Islet precursor cell (in vitro differentiated cells): ENCODE measurements at regions not wholly inside any gene's neighbourhood (a gene's known extent, or its start where the extent isn't known, plus 50 kb on each side); places are given as distances from the start of the nearest gene placed in this dataset.
A peak's percentile ranks its signal among the peaks of the same experiment; 100 is the strongest.

Source experiments
- DNase-seq: peaks from one replicate; pipeline ENCODE4 v3.0.0-alpha.2; 2018

- DNase-seq = peak; percentile 64
Measured at GRCh38 chr3:34260271-34261000, 462.0 kb downstream of the PDCD6IP start.

DNA sequence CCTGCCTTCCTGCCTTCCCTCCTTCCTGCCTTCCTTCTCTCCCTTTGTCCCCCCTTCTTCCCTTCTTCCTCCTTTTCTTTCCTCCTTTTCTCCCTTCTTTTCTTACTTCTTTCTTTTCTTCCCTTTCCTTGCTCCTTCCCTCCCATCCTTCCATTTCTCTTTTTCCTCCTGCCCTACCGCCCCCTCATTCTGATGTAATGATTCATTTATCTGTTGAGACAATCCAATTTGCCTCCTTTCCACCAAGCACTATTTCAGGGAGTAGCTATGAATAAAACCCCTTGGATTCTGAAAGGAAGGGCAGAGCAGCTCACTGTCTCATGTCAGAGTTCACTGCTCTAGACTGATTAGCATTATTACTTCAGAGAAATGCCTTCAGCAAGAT lies 462.6 kb downstream of the PDCD6IP start:
- DNase-seq = no peak

DNA sequence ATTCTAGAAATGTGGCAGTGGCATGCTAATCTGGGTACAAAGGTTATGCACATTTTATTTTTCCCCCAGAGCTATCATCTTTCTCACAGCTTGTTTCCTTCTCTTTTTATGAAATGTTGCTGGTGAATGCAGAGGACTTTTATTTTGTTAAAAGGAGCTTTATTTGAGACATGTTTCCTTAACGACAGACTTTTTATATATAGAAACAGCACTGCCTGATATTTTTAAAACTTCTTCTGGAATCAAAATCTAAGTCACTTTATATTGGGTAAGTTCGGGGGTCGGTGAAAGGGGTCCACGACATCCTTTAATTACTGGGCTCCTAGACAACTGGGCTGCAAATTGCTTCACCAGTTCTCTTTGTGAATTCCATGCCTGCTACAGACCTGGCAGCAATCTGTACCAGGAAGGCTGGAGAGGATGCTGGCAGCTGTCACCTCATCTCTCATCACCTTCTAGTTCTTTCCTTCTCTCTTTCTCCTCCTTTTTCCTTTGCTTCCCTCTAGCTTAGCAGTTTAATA lies 464.7 kb downstream of the PDCD6IP start:
- DNase-seq = no peak

DNA sequence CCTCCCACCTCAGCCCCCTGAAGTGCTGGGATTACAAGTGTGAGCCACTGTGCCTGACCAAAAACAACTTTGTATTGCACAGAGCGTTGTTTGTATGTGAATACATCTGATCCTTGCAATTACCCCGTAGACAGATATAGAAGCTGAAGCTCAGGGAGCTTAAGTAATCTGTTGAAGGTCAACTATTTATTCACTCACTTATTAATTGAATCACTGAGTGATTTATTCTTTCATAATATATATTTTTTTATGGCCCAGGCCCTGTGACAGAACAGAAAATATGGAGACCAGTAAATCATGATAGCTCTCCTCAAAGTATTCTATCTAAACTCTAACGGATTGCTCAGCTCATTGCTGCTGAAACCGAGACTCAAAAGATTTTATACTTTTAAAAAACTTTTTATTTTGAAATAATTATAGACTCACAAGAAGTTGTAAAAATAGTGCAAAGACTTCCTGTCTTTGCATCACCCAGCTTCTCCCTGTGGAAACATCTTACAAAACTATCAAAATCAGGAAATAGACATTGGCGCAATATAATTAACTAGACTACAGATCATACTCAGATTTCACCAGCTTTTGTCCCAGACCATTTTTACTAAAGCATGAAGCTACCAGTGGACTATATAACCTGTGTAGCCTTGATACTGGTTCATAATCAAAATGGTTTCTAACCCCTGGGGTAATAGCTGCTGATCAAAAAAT lies 466.1 kb downstream of the PDCD6IP start:
- no peak for DNase-seq

DNA sequence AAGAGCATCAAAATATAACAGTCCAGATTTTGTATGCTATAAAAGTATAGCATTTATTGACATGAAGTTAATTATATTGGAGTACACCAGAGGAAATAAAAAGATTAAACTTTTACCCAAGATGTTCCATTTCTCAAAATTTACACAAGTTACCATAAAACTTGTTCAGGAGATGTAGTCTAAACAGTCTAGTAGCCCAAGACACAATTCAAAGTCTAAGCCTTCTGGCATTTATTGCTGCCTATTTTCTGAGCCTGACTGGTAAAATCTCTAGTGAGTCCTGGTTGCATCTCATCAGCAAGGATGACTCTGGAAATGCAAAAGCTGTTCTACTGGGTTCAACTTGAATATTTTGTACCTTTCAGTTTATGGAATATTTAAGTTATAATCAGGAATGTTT lies 468.7 kb downstream of the PDCD6IP start:
- DNase-seq = no peak

DNA sequence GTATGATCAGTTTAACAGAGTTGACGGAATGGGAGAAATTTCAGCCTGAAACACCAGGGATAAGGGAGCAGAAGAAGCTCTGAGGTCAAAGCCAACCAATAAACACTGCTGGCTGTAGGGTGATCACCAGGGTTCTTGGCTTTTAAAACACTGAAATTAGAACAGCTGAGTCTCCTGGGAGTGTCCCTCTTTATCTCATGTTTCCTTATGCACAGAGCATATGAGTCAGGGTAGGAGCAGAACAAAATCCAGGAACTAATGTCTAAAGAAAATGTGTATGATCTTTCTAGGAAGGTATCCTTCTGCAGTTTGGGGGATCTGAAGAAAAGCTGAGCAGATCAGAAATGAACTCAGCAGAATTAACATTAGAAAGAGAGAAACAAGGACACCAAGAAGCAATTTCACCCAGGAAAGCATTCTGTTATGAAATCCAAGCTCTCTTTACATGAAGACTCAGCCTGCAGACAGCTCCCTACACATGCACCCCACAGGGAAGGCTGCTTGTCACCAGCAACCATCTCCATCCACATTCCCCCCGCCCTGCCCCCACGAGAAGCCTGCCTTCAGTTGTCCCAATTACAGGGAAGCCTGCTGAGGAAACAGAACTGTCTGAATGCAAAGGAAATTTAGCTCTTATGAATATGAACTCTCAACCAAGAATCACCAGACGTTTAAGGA lies 469.7 kb downstream of the PDCD6IP start:
- no peak for DNase-seq

- no peak for DNase-seq
Measured at GRCh38 chr3:34275811-34276210, 477.4 kb downstream of the PDCD6IP start.

DNA sequence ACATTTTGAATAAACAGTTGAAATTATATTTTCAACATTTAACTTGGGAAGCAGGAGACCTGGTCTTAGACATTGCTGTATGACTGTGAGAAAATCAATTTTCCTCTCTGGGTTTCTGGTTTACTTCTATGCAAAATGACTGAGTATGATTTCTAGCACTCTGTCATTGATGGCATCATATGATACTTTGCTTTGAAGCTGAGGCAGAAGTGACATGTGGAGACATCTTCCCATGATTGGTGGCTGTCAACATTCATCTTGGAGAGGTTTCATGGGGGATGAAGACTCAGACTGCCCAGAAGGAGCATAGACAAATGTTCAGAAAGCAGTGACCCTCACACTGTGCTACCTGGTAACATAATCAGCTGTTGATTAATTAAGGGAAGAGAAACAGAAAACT lies 477.9 kb downstream of the PDCD6IP start:
- DNase-seq = no peak

DNA sequence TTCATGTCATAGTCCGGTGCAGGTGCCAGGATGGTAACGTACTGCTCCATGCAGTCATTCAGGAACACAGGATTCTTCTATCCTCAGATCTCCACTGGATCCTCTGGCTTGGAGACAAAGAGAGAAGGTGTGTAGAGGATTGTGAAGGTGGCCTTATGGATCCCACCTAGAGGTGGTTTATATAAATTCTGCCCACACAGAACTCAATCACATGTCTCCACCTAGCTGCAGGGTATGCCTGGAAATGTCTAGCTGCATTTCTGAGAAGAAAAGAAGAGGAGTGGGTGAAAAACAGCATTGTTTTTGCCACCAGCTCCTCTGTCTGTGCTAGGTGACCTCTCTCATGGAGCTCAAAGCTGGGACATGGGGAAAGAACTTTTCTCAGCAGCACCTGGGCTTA lies 478.7 kb downstream of the PDCD6IP start:
- no peak for DNase-seq

DNA sequence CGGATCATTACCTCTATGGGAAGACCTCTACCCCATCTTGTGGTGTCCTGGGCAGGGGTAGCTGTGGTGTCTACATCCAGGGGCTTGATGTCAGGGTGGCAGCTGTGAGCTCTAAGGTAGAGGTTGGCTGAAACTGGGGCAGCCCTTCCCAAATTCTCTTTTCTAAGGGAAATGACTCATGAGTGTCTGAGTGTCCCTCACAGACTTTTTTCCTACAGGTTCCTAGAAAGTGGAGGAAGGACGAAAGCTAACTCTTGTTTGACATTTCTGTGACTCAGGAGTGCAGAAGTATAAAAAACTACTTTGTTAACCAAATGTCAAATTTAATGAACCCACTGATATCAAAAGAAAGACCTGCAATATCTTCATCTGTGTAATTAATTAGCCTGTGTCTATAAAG lies 481.5 kb downstream of the PDCD6IP start:
- no peak for DNase-seq

GRCh38 chr3:34283751-34284150 lies 485.3 kb downstream of the PDCD6IP start:
- no peak for DNase-seq

DNA sequence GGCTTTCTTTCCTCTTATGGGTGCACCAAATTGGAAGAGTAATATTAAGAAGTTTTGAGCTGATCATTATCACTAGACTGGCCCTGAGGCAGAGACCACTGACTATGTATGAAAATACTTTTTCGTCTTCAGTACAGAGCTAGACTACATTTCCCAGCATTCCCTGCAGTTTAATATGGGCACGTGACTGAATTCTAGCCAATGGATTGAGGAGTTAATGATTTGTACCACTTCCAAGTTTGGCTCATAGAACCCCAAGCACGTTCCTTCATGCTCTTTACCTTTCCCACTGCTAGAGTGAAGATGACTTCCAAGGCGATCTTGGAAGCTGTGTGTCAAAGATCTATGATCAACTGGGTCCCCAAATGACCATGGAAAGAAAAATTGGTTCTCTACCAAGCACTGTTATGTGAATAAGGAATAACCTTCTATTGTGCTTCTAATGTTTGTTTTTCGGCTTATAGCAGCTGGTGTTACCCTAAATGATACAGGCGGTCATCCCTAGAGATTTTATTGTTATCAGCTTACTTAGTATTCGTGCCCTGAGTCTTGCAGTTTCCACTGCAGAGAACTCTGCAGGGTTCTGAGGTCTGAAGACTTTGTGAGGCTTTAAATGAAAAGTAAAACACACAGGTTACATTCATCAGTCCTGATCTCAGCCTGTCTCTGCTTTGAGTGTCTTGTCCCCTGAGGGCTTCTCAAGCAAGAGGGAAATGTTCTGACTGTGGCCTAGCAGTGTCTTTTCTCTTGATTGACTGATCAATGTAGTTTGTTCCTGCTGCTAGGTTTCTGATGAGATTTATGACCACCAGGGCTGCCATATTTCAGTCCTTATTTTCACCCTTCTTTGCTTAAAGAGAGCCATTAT lies 486.8 kb downstream of the PDCD6IP start:
- DNase-seq = no peak

GRCh38 chr3:34285827-34286188 lies 487.4 kb downstream of the PDCD6IP start:
- no peak for DNase-seq

DNA sequence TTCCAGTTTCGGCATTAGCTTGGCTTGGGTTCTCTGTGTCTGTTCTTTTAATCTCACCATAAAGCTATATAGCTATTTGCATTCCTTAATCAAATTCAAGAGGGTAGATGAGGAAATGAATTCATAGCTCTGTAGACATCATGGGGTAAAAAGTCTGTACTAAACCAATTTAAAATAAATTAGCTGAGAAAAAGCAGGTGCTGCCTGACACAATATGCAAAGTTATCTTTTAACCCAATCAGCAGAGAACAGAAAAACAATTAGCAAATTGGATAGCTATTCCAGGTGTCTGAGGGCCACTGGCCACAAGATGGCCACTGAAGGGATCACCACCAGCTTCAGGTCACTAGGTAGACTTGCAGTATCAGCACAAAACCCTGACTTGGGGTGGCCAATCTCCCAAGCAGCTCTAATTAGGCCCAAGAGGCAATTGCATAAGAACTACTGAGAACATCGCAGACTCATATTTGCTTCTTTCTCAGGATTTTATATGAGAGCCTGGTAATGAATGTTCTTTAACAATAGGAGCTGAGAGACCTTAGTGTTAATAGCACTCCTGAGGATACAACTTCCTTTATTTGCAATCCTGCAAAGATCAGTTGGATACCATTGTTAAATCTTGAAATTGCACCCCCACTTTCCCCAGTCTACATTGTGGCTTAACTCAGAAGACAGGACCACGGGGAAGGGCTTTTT lies 494.3 kb downstream of the PDCD6IP start:
- DNase-seq = no peak

DNA sequence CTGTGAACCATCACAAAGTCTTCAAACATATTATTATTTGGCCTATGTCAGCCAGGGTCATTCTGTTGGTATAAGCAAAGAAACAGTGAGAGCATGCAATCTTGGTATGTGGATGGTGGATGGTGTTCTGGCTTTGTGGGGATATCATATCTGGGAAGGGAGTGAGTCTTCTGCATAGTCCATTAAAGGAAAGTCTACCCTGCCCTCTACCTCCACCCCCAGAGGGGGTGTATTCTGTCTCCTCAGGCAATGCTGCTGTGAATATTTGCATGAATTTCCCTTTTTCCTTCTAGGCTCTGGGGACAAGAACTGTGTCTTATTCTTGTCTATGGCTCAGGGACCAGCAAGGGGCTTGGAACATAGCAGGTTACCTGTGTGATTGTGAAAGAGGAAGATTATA lies 495.8 kb downstream of the PDCD6IP start:
- DNase-seq = no peak

DNA sequence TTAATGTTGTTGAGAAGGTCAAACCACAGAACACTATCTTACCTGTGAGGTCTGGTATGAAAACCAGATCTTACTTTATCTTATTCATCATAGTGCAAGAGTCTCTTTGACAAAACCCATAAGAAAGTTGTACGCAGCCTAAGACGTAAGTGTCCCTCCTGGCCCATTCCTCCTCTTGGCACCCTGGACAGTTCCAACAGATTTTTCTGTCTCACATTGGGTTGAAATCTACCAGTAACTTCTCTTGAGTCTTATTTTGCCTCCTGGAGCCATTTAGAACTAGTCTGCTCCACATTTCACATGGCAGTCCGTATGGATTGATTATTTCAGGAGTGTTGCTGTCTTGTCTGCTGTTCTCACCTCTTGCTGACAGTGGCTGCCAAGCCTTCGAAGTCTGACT lies 498.4 kb downstream of the PDCD6IP start:
- DNase-seq = no peak

GRCh38 chr3:34298653-34299052 lies 500.2 kb downstream of the PDCD6IP start:
- DNase-seq = no peak

DNA sequence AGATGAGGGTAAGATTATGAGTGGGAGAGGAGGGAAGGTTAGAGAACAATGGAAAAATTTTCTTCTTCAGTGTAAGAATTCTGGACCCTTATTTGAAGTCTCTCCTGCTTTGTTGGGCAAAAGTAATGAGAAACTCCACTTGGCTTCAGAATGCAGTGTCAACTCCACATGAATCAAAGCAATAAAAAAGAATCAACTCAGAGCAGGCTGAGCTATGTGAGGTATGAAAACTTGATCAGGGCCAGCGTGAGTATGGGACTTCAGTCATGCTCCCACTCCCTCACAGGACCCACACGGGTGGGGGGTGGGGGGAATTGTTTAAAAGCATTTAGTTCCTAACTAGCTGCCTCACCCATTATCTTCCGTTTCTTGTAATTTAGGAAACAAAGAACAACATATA lies 502.2 kb downstream of the PDCD6IP start:
- no peak for DNase-seq

GRCh38 chr3:34301313-34301712 lies 502.9 kb downstream of the PDCD6IP start:
- DNase-seq = peak; percentile 54

- DNase-seq = peak; percentile 93
Measured at GRCh38 chr3:34305266-34305665, 506.8 kb downstream of the PDCD6IP start.

DNA sequence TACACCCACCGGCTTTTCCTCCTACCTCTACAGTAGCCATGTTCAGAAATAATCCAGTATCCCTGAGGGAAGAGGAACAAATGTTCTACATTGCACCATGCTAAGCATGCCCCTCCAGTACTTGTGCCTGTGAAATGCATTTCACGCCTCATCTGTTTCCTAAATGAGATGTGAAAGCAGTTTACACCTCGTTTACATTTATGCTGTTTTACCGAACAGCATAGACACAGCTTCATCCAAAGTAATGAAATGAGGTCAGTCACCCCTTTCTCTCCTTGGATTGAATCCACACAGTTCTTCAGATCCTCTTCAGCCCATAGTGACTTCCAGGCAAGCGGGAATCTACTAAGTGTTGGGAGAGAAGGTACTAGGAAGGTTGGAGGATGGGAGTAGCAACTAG lies 514.3 kb downstream of the PDCD6IP start:
- peak; percentile 32 for DNase-seq

- DNase-seq = no peak
Measured at GRCh38 chr3:34319881-34320280, 521.5 kb downstream of the PDCD6IP start.
